ENCODE measurements at regions not wholly inside any gene's neighbourhood (a gene's known extent, or its start where the extent isn't known, plus 50 kb on each side); places are given as distances from the start of the nearest gene placed in this dataset.

GRCh38 chr18:76730901-76731300, 91.5 kb upstream of the ZNF236 start (continued):
- TF ChIP-seq PATZ1 (CRISPR knock-in tag; IDR thresholded peaks at IDR 0.05; ENCODE audit: borderline replicate concordance) = no peak
- TF ChIP-seq TCF4 (CRISPR knock-in tag; IDR thresholded peaks at IDR 0.05; ENCODE audit: borderline replicate concordance) = no peak
- TF ChIP-seq RARB (CRISPR knock-in tag; IDR thresholded peaks at IDR 0.05) = no peak

GRCh38 chr18:76727589-76727988, 94.8 kb upstream of the ZNF236 start:
- ATAC-seq = no peak
- TF ChIP-seq RARB (CRISPR knock-in tag; IDR thresholded peaks at IDR 0.05) (no peak), BACH2 (CRISPR knock-in tag; IDR thresholded peaks at IDR 0.05; ENCODE audit: borderline replicate concordance) (no peak), TCF4 (CRISPR knock-in tag; IDR thresholded peaks at IDR 0.05; ENCODE audit: borderline replicate concordance) (no peak), CREB5 (CRISPR knock-in tag; IDR thresholded peaks at IDR 0.05; ENCODE audit: low read depth) (no peak), ZFP30 (CRISPR knock-in tag; IDR thresholded peaks at IDR 0.05) (no peak), ESRRG (CRISPR knock-in tag; IDR thresholded peaks at IDR 0.05) (no peak), ZNF8 (CRISPR knock-in tag; IDR thresholded peaks at IDR 0.05) (no peak), PATZ1 (CRISPR knock-in tag; IDR thresholded peaks at IDR 0.05; ENCODE audit: borderline replicate concordance) (no peak), POU6F1 (CRISPR knock-in tag; IDR thresholded peaks at IDR 0.05; ENCODE audit: borderline replicate concordance, low read depth) (no peak)

- no peak for ATAC-seq
Observed at GRCh38 chr18:76725445-76725844, 96.9 kb upstream of the ZNF236 start.

GRCh38 chr18:76722224-76723061, 99.9 kb upstream of the ZNF236 start:
- ATAC-seq = no peak
- TF ChIP-seq PATZ1 (CRISPR knock-in tag; IDR thresholded peaks at IDR 0.05; ENCODE audit: borderline replicate concordance) (no peak), ZNF70 (CRISPR knock-in tag; IDR thresholded peaks at IDR 0.05) (no peak), ZFP30 (CRISPR knock-in tag; IDR thresholded peaks at IDR 0.05) (no peak), SNAI2 (CRISPR knock-in tag; IDR thresholded peaks at IDR 0.05) (no peak), ARNTL (CRISPR knock-in tag; IDR thresholded peaks at IDR 0.05; ENCODE audit: borderline replicate concordance, low read depth) (no peak), TCF4 (CRISPR knock-in tag; IDR thresholded peaks at IDR 0.05; ENCODE audit: borderline replicate concordance) (no peak), POU6F1 (CRISPR knock-in tag; IDR thresholded peaks at IDR 0.05; ENCODE audit: borderline replicate concordance, low read depth) (no peak), ISL1 (CRISPR knock-in tag; IDR thresholded peaks at IDR 0.05) (no peak), ESRRG (CRISPR knock-in tag; IDR thresholded peaks at IDR 0.05) (no peak), ZFP3 (CRISPR knock-in tag; IDR thresholded peaks at IDR 0.05) (no peak), RARB (CRISPR knock-in tag; IDR thresholded peaks at IDR 0.05) (no peak), CSDC2 (CRISPR knock-in tag; IDR thresholded peaks at IDR 0.05) (no peak), ZNF565 (CRISPR knock-in tag; conservative IDR thresholded peaks at IDR 0.05; ENCODE audit: low read depth) (no peak), TOX (CRISPR knock-in tag; IDR thresholded peaks at IDR 0.05; ENCODE audit: borderline replicate concordance) (no peak), GLIS3 (CRISPR knock-in tag; IDR thresholded peaks at IDR 0.05) (no peak), BACH2 (CRISPR knock-in tag; IDR thresholded peaks at IDR 0.05; ENCODE audit: borderline replicate concordance) (no peak)

More at GRCh38 chr18:76725445-76725844, 96.9 kb upstream of the ZNF236 start:
- TF ChIP-seq ESRRG (CRISPR knock-in tag; IDR thresholded peaks at IDR 0.05) = no peak
- no peak for TF ChIP-seq BACH2 (CRISPR knock-in tag; IDR thresholded peaks at IDR 0.05; ENCODE audit: borderline replicate concordance)
- TF ChIP-seq TCF4 (CRISPR knock-in tag; IDR thresholded peaks at IDR 0.05; ENCODE audit: borderline replicate concordance) = no peak
- no peak for TF ChIP-seq SNAI2 (CRISPR knock-in tag; IDR thresholded peaks at IDR 0.05)
- no peak for TF ChIP-seq OSR1 (CRISPR knock-in tag; IDR thresholded peaks at IDR 0.05)
- TF ChIP-seq POU6F1 (CRISPR knock-in tag; IDR thresholded peaks at IDR 0.05; ENCODE audit: borderline replicate concordance, low read depth) = no peak
- no peak for TF ChIP-seq RARB (CRISPR knock-in tag; IDR thresholded peaks at IDR 0.05)
- TF ChIP-seq TOX (CRISPR knock-in tag; IDR thresholded peaks at IDR 0.05; ENCODE audit: borderline replicate concordance) = no peak

Measured in SK-N-SH treated with all-trans-retinoic acid at 6 μM for 48 hours (cell line).